ENCODE measurements at regions not wholly inside any gene's neighbourhood (a gene's known extent, or its start where the extent isn't known, plus 50 kb on each side); places are given as distances from the start of the nearest gene placed in this dataset.
"Not testable (repeated sequence)": the region's sequence is repeated elsewhere in the genome, so short reads cannot be mapped to it uniquely, and the experiment has no call there.

DNA sequence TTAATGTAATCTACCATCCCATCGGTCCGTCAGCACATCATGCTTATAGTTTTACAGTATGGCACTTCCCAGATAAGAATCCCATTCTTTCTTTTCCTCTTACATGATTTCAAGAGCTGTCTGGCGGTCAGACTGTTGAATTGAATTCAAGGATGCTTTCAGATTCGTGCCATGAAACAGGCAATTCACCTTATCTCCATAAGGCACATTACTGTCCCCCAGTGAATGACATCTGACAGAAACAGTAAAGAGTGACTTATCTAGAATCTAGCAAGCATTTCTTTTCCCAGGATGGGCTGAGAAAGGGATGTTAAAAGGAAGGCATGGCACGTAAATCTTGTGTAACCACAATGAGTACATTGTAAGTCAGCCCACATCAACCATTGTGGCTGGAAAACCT is 61.1 kb upstream of the SEM1 start:
- no peak for DNase-seq

DNA sequence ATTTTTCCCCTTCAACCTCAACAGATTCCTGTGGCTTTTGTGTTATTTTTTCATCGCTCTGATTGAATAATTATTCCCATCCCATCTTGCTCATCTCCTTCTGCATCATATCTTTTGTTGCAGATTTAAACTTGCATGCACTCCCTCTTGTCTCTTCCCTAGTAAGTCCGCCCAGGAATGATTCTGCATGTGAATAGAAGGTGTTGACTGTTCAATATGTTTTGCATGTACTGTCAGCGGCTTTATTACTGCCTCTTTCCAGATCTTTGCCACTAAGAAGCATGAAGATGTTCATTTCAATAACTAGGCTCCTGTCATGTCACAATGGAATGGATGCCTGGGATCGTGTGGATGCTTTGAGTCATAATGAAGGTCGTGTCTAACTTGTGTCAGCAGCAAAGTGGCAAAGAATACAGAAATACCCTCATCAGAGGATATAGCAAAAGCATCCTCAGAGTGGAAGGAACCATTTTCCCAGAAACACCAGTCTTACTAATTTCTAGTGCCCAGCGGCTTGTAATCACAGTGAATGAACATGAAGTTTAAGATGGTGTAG is 62.6 kb upstream of the SEM1 start:
- no peak for DNase-seq

DNA sequence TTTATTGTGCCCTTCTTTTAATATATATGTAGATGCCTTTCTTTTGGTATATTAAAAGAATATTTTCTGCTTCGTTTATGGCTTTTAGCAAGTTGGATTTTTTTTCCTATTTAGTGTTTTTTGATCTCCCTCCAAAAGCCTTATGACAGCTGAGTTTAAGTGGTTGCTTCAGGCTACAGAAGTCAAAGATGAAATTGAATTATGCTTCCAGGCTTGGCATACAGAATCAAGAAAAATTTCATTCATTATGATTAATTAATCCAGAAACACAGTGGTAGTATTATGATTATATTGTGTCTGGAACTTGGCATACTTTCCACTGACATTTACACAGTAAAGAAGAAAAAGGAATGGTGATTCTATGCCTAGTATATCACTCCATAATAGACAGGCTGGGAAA is 63.8 kb upstream of the SEM1 start:
- DNase-seq: no peak

DNA sequence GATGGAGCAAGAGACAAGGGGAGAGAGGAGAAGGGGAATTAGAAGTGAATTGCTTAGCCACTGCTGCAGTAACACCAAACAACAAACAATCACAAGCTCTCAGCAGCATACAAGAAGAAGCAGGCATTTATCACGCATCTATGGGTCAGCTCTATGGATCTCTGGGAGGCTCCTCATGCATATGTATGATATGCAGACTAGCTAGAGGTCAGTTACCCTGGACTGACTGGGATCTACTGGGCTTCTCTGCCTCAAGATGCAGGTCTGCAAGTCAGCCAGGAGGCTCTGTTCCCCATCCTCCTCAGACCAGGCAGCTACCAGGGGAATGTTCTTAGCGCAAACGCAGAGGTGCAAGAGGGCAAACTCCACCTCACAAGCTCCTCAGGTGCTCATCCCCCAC is 64.7 kb upstream of the SEM1 start:
- no peak for DNase-seq

DNA sequence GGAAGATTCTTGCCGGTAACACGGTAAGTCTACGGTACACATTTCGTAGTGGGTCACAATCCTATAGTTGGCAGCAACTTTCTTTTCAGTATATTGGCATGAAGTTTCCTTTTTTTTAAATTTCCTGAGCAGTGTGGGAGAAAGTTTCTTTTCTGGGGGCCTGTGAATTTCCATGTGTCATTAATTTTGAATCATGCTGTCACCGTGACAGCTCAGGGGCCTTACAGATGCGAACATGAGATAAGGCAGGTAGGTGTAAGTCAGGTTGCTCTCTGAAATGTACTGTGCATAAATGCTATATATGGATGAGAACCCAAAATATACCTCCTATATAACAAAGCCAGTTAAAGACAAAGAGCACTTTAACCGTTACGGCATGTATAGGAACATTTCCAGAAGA is 65.4 kb upstream of the SEM1 start:
- DNase-seq: no peak

DNA sequence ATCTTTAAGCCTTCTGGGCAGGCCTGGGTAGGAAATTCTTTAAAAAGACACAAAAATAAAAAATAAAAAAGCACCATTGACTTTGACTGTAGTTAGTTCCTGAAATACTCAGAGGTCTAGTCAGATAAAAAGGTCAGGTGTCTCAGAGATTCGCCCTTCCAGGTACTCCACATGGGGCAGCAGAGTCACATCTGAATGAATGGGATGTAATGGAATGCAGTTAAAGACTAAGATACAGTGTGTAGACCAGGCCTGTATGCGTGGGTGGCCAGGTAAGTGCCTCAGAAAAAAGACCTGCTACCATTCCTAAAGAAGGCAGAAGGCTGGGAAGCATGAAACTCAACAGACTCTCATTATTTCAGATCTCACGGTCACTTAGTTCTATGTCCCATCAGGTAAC is 68.6 kb upstream of the SEM1 start:
- no peak for DNase-seq

DNA sequence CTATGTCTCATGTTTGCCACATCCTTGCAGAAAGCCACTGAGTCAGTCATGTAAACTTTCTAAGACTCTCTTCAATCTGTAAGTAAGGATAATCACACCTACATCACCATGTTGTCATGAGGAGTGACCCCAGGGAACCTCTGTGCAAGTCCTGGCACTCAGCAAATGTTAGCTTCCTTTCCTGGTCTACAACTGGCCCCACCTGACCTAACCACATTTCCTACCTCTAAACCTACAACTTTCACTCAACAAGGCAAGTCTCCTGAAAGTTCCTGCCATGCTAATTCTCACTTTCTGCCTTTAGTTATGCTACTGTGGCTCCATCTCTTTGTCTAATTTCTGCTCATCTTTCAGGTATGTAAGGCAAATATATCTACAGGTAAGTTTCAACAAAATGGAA is 72.3 kb upstream of the SEM1 start:
- DNase-seq: no peak

DNA sequence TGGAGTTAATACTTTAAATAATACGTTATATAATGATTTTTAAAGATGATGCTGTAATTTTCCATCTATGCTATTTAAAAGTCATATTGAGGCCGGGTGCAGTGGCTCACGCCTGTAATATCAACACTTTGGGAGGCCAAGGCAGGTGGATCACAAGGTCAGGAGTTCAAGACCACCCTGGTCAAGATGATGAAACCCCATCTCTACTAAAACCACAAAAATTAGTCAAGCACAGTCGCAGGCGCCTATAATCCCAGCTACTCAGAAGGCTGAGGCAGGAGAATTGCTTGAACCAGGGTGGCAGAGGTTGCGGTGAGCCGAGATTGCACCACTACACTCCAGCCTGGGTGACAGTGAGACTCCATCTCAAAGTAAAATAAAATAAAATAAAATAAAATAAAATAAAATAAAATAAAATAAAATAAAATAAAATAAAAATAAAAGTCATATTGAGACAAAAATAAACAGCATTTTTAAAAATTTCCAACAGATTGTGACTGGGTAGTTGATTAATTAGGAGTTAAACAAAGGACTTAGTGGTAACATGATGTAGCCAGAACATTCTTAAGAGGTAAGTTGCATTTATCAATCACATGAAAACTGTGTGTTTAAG is 73.1 kb upstream of the SEM1 start:
- DNase-seq: not testable (repeated sequence)

DNA sequence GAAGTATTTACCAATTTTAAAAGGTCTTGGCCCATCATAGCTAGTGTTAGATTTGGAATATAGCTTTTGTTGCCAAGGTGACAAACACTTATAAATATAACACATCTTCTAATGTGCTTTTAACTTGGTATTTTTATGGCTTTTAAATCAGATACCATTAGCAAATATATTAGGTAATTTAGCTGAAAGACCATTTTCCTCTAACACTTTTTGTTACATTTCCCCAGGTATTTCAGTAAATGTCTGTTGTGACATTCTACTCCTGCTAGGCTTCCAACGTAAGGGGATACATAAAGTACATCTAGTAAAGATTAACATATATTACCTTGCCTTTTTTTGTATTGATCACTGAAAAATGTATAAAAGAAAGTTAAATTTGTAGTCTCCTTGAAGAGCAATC is 75.0 kb upstream of the SEM1 start:
- no peak for DNase-seq

DNA sequence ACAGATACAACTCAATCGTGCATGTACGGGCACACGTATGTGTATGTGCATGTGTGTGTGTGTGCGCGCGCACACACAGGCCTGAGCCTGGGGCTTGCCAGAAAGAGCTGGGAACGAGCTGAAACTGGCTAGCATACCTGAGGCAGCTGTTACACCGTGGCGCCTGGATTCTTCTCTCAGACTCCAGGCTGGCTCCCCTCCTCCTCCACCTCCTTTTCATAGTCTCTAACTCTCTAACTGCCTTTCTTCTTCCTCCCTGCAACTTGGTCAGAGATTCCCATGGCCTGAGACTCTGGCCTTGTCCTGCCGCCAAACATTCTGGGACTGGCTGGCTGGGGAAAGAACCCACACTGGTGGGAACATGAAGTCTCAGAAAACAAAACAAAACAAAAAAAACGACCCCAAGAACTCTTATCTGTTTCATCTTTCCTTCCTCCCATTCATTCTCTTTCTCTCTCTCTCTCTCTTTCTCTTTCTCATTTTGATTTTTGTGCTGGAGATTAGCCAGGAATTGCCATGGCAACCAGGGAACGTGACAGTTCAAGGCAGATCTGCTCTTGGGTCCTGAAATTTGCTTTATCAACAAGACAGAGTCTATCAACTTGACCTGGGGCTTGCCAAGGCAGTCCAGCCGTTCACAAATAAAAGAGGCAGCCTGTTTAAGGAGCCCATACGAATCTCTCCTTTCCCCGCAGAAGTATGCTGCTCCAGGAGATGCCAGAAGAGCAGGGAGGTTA is 76.8 kb upstream of the SEM1 start:
- DNase-seq: no peak

DNA sequence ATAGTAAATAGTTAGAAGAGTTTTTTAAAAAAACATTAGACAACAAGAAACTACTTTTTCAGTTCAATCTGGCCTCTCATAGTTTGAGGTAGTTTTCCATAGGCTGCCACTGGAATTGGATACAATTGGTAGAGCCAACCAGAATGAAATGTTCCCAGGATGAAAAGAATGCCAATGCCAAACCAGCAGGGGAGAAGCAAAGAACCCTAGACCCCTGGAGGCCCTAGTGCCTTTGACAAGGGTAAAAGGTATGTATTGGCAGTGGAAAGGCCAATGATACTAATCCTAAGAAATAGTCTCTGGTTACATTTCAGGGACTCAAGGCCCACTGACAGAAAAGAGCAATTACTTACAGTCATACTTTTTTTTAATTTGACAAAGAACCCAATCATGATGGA is 77.4 kb upstream of the SEM1 start:
- DNase-seq: no peak

DNA sequence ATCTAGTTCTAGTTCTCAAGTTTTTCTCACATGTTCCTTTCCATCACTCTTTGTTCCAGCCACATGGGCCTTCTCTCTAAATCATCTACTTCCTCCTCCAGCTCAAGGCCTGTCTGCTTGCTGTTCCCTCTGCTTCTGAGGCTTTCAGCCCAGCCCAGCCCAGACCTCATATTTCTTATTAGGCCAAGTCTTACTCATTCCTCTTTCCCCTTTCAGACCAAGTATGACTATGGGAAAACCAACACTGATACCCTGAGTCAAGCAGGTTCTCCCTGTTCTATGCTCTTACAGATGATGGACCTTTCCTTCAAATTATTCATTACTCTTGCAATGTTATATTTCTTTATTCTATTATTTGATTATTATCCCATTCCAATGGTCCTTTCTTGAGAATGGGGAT is 80.3 kb upstream of the SEM1 start:
- no peak for DNase-seq

DNA sequence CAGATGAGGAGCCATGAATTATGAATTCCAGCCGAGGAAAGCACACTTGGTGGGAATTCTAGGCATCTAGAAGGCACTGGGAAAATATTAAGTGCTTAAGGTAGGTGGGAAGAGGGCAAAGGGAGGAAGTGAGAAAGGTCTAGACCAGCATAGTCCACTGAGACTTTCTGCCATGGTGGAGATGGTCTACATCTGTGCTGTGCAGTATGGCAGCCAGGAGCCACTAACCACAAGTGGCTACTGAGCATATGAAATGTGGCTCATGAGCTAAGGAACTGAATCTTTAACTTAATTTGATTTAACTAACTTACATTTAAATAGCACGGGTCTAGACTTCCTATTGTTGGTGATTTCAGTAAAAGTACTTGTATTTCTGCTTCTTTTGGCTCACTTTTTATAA is 82.5 kb upstream of the SEM1 start:
- no peak for DNase-seq

DNA sequence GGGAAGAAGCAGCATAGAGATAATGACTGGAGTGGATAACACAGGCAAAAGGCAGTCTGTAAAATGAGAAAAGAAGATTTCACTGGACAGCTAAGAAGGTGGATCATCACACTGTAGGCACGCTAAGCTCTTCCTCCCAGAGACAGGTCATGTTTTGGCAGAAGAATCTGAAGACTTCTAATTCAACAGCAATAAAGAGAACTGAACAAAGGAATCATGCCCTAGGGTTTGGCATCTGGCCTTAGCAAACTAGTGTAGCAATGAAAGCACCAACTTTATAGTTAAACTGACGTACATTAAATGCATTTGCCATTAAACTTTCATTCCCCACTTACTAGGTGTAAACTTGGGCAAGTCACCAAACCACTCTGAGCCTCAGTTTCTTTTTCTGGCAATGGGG is 84.4 kb upstream of the SEM1 start:
- DNase-seq: no peak

DNA sequence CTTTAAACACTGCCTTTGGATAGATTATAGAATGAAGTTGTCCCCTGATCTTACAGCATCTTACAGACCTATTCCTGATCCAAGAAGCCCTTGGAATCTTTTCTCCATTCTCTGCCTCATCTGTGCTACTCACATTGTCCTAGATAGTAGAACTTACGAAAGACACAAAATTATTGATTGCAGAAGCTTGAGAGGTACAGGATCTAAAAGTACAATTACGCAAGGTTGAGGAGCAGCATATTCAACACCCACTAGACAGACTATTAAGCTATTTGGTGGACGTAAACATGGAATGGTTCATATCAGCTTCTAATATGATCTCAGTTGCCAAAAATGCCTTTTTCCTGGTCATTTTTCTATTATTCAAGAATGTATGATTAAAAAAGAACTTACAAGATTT is 90.5 kb upstream of the SEM1 start:
- DNase-seq: no peak

DNA sequence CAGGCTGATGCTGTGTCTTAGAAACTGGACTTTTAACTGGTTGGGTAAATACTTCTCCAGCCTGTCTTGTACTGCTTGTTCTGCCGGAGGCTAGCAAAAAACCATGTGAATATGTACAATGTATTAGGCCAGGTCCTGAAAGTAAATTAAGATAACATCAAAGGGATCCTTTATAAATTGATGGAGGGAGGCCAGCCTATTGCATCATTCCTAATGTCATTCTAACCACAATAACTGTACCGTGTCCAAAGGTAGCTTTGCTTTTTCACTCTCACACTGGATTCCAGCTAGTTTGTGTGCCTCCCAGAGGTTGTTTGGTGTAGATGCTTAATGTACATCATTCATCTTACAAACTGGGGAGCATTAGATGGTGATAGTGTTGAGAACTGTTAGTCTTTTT is 91.2 kb upstream of the SEM1 start:
- no peak for DNase-seq

DNA sequence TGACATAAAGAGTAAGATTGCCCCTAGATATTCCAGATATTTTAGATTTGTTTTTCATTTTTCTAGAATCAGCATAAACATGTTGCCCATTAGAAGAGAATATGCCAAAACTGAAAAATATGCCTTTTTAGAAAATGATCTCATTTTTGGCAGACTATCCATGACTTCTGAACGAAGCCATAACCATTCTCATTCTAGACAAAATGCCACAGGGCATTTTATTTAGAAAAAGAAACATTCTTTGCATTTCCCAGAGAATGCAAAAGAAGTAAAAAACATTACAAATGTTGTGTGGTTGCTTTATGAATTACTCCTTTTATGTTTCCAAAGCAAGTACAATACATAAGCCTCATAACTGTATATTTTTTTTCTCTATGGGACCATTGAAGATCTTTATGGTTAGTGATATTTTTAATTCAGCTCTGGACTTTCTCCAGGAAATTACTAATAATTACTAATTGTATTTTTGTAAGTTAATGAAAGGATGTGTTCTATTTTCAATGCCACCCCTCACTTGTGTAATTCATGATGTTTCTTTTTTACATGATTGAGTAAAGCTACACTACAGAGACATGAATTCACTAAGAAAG is 109.6 kb upstream of the SEM1 start:
- DNase-seq: no peak

DNA sequence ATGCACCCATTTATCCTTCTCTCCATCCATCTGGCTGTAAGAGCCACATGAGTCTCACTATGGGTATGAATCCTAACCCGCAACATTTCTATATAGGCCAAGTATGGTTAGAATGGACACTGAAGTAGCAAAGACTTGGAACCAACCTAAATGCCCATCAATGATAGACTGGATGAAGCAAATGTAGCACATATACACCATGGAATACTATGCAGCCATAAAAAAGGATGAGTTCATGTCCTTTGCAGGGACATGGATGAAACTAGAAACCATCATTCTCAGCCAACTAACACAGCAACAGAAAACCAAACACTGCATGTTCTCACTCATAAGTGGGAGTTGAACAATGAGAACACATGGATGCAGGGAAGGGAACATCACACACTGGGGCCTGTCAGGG is 111.5 kb upstream of the SEM1 start:
- DNase-seq: not testable (repeated sequence)

DNA sequence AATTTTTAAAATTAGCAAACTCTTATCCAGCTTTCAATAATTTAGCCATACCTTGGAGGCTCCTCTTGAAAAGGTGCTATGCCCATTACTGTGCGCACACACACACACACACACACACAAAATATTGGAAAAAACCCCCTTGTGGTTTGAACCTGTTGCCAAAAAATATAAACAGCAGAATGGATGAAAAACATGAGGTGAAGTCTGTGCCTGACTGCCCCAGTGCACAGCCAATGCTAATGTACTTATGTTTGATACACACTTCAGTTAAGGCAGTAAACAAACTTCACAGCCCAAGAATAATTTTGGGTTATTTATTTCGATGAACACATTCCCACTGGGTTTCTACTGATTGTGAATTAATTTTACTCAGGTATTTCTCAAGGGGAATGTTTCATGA is 113.2 kb upstream of the SEM1 start:
- DNase-seq: no peak

DNA sequence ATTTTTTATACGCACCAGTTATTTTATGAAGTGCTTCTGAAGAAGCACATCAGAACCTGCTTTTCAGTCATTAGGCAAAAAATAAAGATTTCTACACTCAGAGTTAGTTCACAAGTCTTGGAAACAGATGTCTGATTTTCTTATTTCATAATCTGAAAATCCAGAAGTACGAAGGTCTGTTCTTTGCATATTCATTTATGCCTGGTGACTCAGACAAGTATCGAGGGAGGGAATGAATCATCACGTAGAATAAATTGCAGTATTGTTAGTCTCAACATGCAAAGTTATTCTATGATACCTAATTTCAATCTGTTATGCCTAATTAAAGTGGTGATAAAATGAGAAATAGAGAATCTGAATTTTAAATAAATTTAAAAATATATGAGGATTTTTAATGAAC is 113.6 kb upstream of the SEM1 start:
- DNase-seq: no peak

DNA sequence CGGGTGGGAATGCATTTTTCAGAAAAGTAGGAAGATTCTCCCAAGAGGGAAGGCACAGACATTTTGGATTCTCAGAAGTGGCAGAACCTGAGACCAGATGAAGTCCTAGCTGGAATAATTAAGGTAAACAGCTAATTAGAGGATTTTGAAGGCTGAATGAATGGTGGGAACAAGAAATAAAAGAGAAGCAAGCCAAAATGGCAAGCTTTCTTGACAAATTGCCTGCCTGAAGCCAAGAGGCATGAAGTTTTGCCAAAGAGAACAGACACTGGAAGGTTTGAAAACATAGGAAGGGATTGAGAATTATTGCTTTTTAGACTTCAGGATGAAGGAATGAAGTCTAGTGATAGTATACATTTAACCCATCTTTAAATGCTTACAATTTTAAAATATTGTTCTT is 115.0 kb upstream of the SEM1 start:
- no peak for DNase-seq

DNA sequence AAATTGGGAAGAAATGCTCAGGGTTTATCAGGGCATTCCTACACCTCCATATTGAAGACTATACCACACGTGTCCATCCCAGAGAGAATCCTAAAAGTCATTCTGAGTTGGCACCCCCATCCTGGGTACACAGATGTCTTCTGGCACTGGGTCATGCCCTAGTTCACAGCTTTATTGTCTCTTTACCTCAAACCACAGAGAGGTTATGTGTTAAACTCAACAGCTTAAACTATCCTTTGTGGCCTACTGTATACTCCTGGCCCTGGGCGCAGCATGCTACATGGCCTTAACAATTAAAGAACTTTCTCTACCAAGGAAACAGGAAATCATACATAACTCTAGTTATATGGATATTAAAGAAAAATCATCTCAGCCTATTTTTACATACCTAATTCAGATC is 115.6 kb upstream of the SEM1 start:
- DNase-seq: no peak

DNA sequence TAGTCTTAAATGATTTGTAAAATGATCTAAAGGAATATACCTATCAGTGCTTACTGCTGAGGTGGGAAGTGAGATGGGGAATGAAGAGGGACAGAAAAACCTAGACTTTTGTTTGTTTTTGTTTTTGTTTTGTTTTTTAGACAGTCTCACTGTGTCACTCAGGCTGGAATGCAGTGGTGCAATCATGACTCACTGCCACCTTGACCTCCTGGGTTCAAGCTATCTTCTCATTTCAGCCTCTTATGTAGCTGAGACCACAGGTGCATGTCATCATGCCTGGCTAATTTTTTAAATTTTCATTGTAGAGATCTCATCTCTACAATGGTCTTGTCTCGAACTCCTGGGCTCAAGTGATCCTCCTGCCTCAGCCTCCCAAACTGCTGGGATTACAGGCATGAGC is 116.4 kb upstream of the SEM1 start:
- no peak for DNase-seq

DNA sequence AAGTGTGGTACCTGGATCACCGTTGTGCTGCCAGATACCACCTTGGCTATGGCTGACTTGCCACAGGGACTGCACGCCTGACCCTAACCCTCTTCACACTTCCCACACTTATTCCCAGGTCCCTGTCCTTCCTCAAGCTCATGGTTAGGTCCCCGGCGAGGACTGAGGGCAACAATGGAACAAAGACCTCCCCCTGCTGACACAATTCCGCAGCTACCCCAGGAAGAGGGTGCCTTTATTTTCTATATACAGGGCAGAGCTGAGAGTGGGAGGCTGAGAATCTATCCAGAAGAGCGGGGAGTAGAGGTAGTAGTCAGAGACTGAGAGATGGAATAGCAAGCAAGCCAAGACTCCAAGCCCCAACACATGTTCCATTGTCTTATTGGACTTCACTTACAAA is 118.1 kb upstream of the SEM1 start:
- no peak for DNase-seq

DNA sequence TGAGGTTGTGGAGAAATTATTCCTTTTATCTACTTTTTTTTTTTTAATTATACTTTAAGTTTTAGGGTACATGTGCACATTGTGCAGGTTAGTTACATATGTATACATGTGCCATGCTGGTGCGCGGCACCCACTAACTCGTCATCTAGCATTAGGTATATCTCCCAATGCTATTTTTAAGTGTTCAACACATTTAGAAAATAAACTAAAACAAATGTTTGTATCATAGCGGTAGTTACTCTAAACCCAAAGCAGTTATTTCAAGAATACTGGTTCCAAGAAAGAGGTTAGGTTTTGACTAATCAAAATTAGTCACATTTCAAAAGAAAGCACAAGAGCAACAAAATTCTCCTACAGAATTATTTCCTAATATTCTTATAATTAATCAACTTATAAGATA is 119.5 kb upstream of the SEM1 start:
- DNase-seq: not testable (repeated sequence)

Data from CD4-positive, alpha-beta T cell treated with Interleukin-4 for 1 hour (primary cell).